HCT116 (cell line): ENCODE measurements at regions not wholly inside any gene's neighbourhood (a gene's known extent, or its start where the extent isn't known, plus 50 kb on each side); places are given as distances from the start of the nearest gene placed in this dataset.

Experiments used
- CBX3 ChIP-seq: IDR thresholded peaks from 2 replicates; pipeline ENCODE4 v1.6.1; 2012; ENCODE audit warnings: low read depth
- CEBPB ChIP-seq: IDR thresholded peaks from 2 replicates; pipeline ENCODE4 v1.6.1; 2012; ENCODE audit warnings: low read depth
- EGR1 ChIP-seq: IDR thresholded peaks from 2 replicates; pipeline ENCODE4 v1.6.1; 2012; ENCODE audit warnings: low read depth
- EZH2phosphoT487 ChIP-seq: fragments of 200-600 bp; IDR thresholded peaks from 2 replicates; pipeline ENCODE4 v1.6.1; 2018; ENCODE audit warnings: antibody characterized with exemption, borderline replicate concordance
- FOSL1 ChIP-seq: IDR thresholded peaks from 2 replicates; pipeline ENCODE4 v1.6.1; 2012; ENCODE audit warnings: low read depth
- SP1 ChIP-seq: IDR thresholded peaks from 2 replicates; pipeline ENCODE4 v1.6.1; 2012; ENCODE audit warnings: low read depth
- TF ChIP-seq, protein P1 (sequence below), 3 experiments: fragments of 200-600 bp in 1 of 3; sonication (generic) in 1 of 3; IDR thresholded peaks in 2 of 3; conservative IDR thresholded peaks in 1 of 3; 2 replicates each; pipeline ENCODE4 v1.5.1; 2012 to 2017; ENCODE audit warnings: low read depth in 2 of 3, low read length in 2 of 3, antibody characterized with exemption in 1 of 3, borderline replicate concordance in 1 of 3, control low read depth in 1 of 3, mild to moderate bottlenecking in 1 of 3, mixed read lengths in 1 of 3, mixed run types in 1 of 3, moderate library complexity in 1 of 3; ENCODE audit not compliant: insufficient read depth in 1 of 3
- TF ChIP-seq, protein P2 (sequence below): IDR thresholded peaks from 2 replicates; pipeline ENCODE4 v1.6.1; 2012
- TF ChIP-seq, protein P3 (sequence below): IDR thresholded peaks from 2 replicates; pipeline ENCODE4 v1.6.1; 2012; ENCODE audit warnings: low read depth

DNA sequence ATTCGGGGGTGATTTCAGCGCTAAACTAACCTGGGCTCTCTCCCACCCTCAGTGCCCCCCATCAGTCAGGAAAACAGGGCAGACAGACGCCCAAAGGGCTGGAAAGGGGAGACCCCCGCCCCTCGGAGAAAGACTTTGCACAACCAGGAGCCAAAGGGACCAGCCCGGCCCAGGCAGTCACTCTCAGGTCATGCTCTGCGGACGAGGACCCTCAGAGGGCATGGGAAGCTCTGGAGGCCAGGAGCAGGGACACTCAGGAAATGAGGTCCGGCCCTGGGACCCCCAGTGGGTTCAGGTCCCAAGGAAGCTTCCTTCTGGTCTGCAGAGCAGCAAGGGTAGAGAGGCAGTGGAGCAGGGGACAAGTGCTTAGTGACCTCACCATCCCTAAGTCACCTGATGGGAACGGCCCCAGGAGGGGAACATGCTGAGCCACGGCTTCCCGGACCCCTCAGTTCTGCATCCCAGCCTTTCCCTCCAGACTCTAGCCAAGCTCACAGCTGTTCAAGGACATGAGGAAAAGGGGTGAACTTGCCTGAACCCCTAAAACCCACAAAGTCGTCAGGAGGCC lies 88.0 kb upstream of the GPC1 start (continued):
- TF ChIP-seq, protein P1, sequence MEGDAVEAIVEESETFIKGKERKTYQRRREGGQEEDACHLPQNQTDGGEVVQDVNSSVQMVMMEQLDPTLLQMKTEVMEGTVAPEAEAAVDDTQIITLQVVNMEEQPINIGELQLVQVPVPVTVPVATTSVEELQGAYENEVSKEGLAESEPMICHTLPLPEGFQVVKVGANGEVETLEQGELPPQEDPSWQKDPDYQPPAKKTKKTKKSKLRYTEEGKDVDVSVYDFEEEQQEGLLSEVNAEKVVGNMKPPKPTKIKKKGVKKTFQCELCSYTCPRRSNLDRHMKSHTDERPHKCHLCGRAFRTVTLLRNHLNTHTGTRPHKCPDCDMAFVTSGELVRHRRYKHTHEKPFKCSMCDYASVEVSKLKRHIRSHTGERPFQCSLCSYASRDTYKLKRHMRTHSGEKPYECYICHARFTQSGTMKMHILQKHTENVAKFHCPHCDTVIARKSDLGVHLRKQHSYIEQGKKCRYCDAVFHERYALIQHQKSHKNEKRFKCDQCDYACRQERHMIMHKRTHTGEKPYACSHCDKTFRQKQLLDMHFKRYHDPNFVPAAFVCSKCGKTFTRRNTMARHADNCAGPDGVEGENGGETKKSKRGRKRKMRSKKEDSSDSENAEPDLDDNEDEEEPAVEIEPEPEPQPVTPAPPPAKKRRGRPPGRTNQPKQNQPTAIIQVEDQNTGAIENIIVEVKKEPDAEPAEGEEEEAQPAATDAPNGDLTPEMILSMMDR (IDR thresholded peaks at IDR 0.05 in 2 of 3, conservative IDR thresholded peaks at IDR 0.05 in 1 of 3; ENCODE audit: borderline replicate concordance in 1 of 3, insufficient read depth in 1 of 3, low read depth in 2 of 3, low read length in 2 of 3) = no peak
- TF ChIP-seq, protein P2, sequence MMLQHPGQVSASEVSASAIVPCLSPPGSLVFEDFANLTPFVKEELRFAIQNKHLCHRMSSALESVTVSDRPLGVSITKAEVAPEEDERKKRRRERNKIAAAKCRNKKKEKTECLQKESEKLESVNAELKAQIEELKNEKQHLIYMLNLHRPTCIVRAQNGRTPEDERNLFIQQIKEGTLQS = no peak
- TF ChIP-seq FOSL1 (no peak), SP1 (no peak), CEBPB (no peak), CBX3 (no peak), EGR1 (no peak), EZH2phosphoT487 (no peak)
- TF ChIP-seq, protein P3, sequence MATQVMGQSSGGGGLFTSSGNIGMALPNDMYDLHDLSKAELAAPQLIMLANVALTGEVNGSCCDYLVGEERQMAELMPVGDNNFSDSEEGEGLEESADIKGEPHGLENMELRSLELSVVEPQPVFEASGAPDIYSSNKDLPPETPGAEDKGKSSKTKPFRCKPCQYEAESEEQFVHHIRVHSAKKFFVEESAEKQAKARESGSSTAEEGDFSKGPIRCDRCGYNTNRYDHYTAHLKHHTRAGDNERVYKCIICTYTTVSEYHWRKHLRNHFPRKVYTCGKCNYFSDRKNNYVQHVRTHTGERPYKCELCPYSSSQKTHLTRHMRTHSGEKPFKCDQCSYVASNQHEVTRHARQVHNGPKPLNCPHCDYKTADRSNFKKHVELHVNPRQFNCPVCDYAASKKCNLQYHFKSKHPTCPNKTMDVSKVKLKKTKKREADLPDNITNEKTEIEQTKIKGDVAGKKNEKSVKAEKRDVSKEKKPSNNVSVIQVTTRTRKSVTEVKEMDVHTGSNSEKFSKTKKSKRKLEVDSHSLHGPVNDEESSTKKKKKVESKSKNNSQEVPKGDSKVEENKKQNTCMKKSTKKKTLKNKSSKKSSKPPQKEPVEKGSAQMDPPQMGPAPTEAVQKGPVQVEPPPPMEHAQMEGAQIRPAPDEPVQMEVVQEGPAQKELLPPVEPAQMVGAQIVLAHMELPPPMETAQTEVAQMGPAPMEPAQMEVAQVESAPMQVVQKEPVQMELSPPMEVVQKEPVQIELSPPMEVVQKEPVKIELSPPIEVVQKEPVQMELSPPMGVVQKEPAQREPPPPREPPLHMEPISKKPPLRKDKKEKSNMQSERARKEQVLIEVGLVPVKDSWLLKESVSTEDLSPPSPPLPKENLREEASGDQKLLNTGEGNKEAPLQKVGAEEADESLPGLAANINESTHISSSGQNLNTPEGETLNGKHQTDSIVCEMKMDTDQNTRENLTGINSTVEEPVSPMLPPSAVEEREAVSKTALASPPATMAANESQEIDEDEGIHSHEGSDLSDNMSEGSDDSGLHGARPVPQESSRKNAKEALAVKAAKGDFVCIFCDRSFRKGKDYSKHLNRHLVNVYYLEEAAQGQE = no peak
